ENCODE measurements at regions not wholly inside any gene's neighbourhood (a gene's known extent, or its start where the extent isn't known, plus 50 kb on each side); places are given as distances from the start of the nearest gene placed in this dataset.

DNA sequence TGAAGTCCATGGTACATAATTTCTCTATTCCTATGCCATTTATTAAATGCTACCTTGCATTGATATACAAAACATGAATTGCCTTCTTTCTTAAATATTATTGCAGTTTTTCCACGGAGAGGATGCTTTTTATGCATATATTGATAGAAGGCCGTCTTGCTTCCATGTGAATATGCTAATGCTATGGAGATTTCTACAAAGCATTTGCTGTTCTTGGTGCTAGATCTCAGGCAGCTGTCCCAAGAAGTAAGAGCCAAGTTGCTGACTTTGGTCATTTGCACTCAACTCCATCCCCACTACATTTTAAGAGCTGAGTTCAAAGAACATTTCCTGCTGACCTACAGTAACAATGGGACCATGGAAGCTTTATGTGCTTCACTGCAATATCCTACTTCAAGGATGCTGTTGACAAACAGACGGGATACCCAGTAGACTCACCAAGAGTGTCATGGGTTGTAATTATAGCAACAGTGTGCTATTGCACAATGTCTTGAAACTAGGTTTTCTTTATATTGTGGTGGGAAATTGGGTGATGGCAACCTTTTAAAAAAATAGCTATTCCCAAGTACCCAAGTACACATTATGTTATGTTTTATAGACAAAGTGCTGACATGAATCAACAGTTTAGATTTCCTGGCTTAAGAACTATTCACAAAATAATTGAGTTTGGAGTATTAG is 1172.4 kb upstream of the PIK3C3 start:
- no peak for DNase-seq (ENCODE audit: low spot score)

DNA sequence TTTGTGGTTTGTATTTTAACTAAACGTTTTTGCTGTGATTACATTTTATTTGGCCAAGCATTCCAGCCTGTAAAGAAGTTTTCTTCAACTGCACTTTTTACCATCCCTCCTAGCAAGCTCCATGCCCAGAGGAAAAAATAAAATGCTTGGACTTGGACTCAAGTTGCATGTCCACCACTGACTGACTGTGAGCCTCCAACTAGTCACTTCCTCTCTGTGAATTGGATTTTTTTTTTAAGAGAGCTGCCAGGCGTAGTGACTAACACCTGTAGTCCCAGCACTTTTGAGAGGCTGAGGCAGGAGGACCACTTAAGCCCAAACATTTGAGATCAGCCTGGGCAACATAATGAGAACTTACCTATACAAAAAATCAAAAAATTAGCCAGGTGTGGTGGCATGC is 1185.2 kb upstream of the PIK3C3 start:
- DNase-seq (ENCODE audit: low spot score), result no peak

DNA sequence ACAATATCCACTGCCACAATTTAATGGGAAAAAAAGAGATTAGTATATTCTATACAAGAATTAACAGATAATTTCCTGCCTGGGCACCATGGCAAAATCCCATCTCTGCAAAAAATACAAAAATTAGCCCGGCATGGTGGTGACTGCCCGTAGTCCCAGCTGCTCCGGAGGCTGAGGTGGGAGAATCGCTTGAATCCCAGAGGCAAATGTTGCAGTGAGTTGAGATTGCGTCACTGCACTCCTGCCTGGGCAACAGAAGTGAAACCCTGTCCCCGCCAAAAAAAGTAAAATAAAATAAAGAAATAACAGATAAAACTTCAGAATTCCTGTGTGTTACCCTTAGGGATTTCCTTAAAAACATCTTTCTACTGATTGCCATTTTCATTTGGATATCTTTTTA is 1194.8 kb upstream of the PIK3C3 start:
- DNase-seq (ENCODE audit: low spot score), result no peak

- DNase-seq (ENCODE audit: low spot score), result no peak
Measured at GRCh38 chr18:40754477-40754876, 1200.6 kb upstream of the PIK3C3 start.

- DNase-seq (ENCODE audit: low spot score), result no peak
Measured at GRCh38 chr18:40752316-40752715, 1202.7 kb upstream of the PIK3C3 start.

GRCh38 chr18:40751186-40751585 is 1203.8 kb upstream of the PIK3C3 start:
- DNase-seq (ENCODE audit: low spot score), result no peak

- DNase-seq (ENCODE audit: low spot score), result no peak
Measured at GRCh38 chr18:40739029-40739428, 1216.0 kb upstream of the PIK3C3 start.

GRCh38 chr18:40738321-40738880 is 1216.6 kb upstream of the PIK3C3 start:
- DNase-seq (ENCODE audit: low spot score), result no peak

DNA sequence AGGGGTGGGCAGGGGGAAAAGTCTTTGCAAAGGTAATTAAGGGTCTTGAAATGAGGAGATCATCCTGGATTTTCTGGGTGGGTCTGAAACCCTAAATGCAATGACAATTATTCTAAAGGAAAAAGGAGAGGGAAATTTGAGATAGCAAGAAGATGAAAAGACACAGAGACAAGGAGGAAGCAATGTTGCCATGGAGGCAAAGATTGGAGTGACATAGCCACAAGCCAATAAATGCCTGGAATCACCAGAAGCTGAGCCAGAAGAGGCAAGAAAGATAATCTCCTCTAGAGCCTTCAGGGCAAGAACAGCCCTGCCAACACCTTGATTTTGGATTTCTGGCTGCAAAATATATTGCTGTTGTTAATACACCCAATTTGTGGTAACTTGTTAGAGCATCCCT is 1246.3 kb upstream of the PIK3C3 start:
- DNase-seq (ENCODE audit: low spot score), result no peak

DNA sequence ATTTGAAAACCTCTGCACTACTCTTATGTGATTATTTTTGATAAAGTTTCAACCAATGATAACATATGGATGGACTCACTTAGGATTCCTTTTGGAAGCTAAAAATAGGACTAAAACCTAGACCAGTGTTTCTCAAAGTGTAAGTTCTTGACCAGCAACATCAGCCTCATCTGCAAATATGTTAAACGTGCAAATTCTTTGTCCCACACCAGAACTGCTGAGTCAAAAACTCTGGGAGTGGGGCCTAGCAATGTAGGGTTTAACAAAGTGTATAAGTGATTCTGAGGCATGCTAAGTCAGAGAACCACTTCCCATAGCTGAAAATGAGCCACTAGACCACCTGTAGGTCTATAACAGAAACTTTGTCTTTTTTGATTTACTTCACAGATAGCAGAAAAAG is 1247.2 kb upstream of the PIK3C3 start:
- no peak for DNase-seq (ENCODE audit: low spot score)

- no peak for DNase-seq (ENCODE audit: low spot score)
Measured at GRCh38 chr18:40698129-40698528, 1256.9 kb upstream of the PIK3C3 start.

- DNase-seq (ENCODE audit: low spot score), result no peak
Measured at GRCh38 chr18:40695526-40695925, 1259.5 kb upstream of the PIK3C3 start.

DNA sequence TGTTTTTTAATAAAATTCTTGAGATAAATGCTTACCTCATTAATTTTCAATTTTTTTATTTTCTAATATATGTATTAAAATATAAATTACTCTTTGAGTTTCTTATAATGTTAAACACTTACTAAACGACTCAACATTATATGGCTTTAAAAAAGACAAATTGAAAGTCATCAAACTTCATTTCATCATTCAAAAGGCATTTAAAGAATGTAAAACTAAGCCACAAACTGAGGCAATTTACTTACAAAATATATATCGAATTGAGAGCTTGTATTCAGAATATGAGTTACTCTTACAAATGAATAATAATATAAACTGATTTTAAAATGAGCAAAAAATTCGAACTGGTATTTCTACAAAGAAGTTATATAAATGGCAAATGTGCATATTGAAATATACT is 1262.2 kb upstream of the PIK3C3 start:
- DNase-seq (ENCODE audit: low spot score), result no peak

GRCh38 chr18:40690062-40690461 is 1265.0 kb upstream of the PIK3C3 start:
- DNase-seq (ENCODE audit: low spot score), result no peak

DNA sequence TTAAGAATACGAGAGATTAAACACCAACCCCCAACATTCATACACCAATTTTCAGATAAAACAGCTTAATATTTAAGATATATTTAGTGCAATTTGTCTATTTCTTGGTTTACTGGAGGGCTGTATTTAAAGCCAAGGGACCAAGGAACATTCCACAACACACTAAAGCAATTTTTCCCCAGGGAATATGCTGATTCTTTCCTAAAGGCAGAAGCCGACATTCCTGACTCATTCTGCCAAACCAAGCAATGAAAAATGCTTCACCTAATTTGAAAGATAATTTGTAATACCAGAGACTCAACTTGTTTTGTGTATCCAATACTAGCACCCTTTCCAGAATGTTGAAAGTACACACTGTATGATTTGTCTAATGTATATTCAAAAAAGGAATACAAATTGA is 1267.6 kb upstream of the PIK3C3 start:
- DNase-seq (ENCODE audit: low spot score), result no peak

DNA sequence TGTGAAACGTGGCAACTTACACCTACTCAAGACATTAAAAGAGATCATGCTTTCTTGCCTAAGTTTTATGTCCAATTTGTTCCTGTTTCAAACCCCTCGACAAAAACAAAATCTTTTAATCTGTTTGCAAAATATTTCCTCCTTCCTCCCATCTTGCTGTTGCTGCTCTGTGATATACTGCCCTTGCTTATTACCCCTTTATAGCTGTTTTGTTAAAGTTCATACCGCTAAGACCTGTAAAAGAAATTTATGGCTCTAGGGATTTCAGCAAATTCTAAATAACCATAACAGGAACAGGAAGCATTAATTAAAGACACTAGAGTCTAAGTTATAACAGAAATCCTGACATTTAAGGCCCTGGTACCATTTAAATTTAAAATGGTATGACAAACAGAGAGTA is 1268.2 kb upstream of the PIK3C3 start:
- DNase-seq (ENCODE audit: low spot score), result no peak

GRCh38 chr18:40685219-40685618 is 1269.8 kb upstream of the PIK3C3 start:
- no peak for DNase-seq (ENCODE audit: low spot score)

DNA sequence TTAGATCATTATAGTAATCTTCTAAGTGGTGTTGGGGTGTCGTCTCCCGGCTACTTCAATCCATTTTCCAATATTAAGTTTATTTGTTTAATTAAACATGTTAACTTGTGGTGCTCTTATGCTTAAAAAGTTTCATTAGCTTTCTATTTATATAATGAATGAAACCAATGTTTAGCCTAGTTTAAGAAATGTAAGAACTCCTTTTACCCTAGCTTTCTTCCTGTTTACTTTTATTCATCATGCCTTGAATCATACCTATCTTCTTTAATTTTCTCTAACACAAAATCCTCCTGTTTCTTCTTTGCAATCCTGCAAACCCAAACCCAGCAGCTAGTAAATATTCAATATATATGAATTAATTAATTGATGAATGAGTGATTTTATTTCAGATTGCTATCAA is 1276.7 kb upstream of the PIK3C3 start:
- no peak for DNase-seq (ENCODE audit: low spot score)

- no peak for DNase-seq (ENCODE audit: low spot score)
Measured at GRCh38 chr18:40676668-40677067, 1278.4 kb upstream of the PIK3C3 start.

DNA sequence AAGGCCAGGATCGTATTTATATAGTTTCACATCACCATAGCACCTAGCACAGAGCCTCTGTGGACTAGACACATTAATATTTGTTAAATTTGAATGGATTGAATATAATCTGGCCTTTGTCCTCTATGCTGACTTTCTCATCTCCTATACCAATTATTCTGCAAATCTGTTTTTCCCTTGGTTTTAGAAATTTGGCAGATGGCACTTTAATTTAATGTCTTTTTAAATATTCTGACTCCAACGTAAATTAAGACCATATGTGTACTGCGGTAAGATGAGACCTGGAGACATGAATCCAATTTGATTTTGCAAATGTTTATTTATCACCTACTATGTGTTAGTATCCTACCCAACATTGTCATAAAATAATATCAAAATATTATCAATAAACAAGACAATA is 1281.9 kb upstream of the PIK3C3 start:
- DNase-seq (ENCODE audit: low spot score), result no peak

- DNase-seq (ENCODE audit: low spot score), result no peak
Measured at GRCh38 chr18:40672590-40672989, 1282.4 kb upstream of the PIK3C3 start.

GRCh38 chr18:40670668-40671375 is 1284.2 kb upstream of the PIK3C3 start:
- no peak for DNase-seq (ENCODE audit: low spot score)

DNA sequence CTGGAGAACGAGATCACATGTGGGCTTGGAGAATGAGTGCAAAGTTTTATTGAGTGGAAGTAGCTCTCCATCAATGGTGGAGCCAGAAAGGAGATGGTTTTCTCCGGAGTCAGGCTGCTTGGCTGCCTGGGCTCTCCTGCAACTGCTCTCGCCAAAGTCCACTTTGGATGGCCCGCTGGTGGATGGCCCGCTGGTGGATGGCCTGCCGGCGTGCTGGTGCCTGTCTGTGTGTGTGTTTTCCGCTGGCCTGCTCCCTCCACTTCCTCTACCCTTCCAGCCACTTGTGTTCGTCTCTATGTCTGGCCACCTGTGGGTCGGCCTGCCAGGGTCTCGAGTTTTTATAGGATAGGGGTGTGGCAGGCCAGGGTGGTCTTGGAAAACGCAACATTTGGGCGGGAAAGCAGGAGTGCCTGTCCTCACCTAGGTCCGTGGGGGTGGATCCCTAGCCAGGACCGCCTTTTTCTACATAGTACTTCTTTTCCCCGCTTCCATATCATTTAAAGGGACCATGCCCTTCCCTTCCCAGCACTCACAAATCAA is 1292.1 kb upstream of the PIK3C3 start:
- no peak for DNase-seq (ENCODE audit: low spot score)
